Midbrain (tissue), 1 donor: ENCODE measurements at regions not wholly inside any gene's neighbourhood (a gene's known extent, or its start where the extent isn't known, plus 50 kb on each side); places are given as distances from the start of the nearest gene placed in this dataset.
"Not testable (repeated sequence)": the region's sequence is repeated elsewhere in the genome, so short reads cannot be mapped to it uniquely, and the experiment has no call there.

Source experiments
- DNase-seq: peaks from one replicate; lab custom pipeline; 2025; lab: John Stamatoyannopoulos, UW

DNA sequence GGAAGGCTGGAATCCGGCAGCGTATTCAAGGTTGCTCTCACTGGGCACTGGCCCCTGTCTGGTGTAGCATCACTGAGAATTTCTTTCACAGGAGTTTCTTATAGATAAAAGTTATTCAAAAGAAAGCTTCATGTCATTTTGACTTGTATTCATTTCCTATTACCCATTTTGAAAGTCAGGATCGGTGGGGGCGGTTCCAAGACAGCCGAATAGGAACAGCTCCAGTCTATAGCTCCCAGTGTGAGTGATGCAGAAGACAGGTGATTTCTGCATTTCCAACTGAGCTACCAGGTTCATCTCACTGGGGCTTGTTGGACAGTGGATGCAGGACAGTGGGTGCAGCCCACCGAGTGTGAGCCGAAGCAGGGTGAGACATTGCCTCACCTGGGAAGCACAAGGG lies 51.5 kb upstream of the CDC42EP3 start:
- not testable (repeated sequence) for DNase-seq

DNA sequence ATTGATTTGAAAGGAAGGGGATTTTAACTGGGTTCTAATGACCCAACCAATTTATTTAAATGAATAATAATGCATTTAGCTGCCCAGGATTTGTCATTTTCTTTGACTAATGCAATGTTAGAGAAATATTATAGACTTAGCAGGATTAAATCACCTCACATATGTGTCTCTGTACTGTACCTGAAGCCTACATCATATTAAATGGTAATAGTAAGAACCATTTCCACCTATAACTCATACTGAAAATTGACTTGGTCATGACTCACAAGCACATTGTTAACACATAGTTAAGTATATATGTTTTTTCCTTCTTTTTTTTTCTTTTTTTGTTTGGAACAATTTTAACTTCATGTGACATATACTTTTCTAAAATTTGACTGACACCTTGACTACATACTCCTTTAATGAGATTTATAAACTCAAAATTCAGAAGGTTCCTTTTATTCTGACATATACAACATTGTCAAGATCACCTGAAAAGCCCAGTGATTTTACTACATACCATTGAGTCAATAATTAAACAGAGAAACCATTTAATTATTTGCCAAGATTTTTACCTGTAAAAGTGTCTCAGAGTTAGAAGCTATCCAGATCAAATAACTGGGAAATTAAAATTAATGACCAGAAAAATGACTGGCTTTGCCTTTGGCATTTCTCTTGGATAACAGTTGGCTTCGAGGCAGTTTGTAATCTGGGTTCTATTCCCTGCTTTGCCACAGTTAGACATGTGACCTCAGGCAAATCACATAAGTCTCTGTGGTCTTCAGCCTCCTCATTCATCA lies 58.8 kb upstream of the CDC42EP3 start:
- DNase-seq: no peak

GRCh38 chr2:37732412-37732811 lies 61.0 kb upstream of the CDC42EP3 start:
- not testable (repeated sequence) for DNase-seq

GRCh38 chr2:37733251-37733650 lies 61.8 kb upstream of the CDC42EP3 start:
- no peak for DNase-seq

GRCh38 chr2:37733955-37734354 lies 62.5 kb upstream of the CDC42EP3 start:
- DNase-seq: not testable (repeated sequence)

DNA sequence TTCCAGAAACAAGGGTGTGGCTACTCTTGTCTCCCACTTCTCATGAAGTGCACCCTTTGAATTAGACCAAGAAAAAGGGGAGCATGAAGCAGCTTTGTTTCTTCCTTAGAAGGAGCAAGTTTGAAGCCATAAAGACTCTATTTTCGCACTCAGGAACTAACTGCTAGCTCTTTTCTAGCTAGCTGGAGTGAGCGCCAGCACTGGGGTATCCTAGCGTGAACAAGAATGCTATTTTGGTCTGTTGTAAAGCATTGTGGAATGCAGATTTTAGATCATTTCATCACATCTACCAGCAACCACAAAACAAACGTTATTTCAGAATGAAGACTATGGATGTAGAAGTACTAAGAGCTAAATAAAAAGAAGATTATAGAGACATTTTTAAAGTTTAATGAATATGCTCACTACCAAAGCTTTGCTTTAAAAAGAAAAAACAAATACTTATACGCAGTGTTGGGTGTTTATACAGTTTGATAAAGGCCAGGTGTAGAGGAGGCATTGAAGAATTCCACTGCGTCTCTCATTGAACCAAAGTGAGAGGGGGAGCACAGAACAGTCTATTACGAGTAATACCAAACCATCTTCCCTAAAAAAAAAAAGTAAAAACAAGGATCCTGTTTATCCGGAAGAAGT lies 63.6 kb upstream of the CDC42EP3 start:
- not testable (repeated sequence) for DNase-seq

GRCh38 chr2:37735524-37735910 lies 64.1 kb upstream of the CDC42EP3 start:
- DNase-seq: not testable (repeated sequence)

- no peak for DNase-seq
Measured at GRCh38 chr2:37737507-37737906, 66.1 kb upstream of the CDC42EP3 start.

DNA sequence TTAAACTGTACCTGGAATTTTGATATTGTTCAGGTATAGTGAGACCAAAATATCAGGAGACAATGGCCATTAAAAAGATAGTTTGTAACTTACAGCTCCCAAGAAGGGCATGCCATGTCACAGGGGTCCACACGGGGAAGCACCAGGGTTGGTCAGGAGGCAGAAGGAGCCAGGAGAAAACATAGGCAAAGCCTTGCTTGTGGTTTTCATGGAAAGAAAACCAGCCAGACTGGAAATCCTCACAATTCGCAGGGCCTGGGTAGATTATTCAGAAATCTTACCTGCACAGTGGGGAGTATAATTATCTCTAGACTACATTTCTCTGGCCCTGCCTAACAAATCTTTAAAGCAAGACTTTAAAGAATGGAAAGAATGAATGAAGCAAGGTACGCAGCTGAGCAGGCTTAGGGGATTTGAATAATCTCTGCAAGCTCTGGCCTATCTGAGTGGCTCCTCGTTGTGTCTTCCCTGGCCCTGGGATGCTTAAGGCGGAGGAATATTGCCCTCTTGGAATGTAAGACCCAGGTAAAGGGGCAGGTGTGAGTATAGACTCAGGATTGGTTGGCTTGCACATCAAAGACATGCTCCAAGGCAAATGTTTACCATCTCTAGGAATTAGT lies 66.9 kb upstream of the CDC42EP3 start:
- no peak for DNase-seq

GRCh38 chr2:37739153-37739552 lies 67.7 kb upstream of the CDC42EP3 start:
- no peak for DNase-seq

DNA sequence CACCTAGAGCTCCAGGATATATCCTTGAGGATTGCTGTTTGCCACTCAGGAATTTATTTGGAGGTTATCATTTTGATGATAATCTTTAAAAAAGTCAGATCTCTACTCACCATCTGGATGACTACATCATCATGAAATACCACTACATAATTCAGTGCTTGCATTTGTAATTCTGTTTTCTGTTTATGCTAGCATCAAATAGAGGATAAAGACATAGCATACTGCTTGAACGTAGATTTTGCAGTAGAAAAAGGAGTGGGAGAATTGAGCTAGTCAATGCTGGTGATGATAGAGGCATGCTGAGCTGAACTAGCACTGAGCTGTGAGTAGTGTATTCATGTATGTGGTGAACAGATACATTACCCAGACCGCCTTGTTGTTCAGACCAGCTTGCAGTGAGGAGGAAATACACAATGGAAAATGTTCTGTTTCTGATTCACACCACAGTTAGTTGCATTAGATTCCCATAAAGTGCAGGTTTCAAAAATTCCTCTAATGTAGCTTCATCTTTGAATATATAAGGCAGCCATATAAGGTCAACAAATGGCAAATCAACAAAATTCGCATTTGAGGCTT lies 68.8 kb upstream of the CDC42EP3 start:
- no peak for DNase-seq

DNA sequence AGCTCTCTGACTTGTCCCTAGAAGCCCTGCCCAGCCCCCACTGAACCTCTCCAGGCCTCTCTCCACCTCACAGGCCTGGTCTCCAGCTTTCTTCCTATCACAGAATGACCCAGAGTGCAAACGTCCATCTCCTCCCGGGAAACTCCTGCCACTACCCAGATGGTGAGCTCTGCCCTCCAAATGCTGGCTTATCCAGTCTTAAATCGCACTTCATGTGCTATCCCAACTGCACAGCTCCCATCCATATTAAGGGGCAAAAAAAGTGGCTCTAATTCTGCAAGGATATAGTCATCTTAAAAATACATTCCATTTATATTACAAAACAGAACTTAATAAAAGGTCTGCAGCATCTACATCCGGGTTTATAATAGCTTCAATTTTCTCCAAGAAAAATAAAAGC lies 70.8 kb upstream of the CDC42EP3 start:
- no peak for DNase-seq

GRCh38 chr2:37744010-37744409 lies 72.6 kb upstream of the CDC42EP3 start:
- no peak for DNase-seq

DNA sequence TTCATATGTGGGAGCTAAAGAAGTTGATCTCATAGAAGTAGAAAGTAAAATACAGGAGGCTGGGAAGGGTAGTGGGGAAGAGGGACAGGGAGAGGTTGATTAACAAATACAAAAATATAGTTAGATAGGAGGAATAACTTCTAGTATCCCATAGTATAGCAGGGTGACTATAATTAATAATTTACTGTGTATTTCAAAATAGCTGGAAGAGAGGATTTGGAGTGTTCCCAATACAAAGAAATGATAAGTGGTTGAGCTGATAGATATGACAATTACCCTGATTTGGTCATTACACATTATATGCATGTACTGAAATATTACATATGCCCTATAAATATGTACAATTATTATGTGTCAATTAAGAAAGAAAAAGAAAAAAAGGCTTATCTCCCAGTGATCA lies 73.5 kb upstream of the CDC42EP3 start:
- not testable (repeated sequence) for DNase-seq

- DNase-seq: not testable (repeated sequence)
Measured at GRCh38 chr2:37746011-37746410, 74.6 kb upstream of the CDC42EP3 start.

GRCh38 chr2:37746883-37747282 lies 75.4 kb upstream of the CDC42EP3 start:
- DNase-seq: no peak

- DNase-seq: no peak
Measured at GRCh38 chr2:37748541-37748940, 77.1 kb upstream of the CDC42EP3 start.

- not testable (repeated sequence) for DNase-seq
Measured at GRCh38 chr2:37750286-37750685, 78.8 kb upstream of the CDC42EP3 start.

- no peak for DNase-seq
Measured at GRCh38 chr2:37752766-37753165, 81.3 kb upstream of the CDC42EP3 start.

- DNase-seq: no peak
Measured at GRCh38 chr2:37753758-37754157, 82.3 kb upstream of the CDC42EP3 start.

GRCh38 chr2:37755961-37756559 lies 84.6 kb upstream of the CDC42EP3 start:
- DNase-seq: not testable (repeated sequence)

GRCh38 chr2:37757456-37757855 lies 86.0 kb upstream of the CDC42EP3 start:
- DNase-seq: not testable (repeated sequence)
